A549 (cell line): ENCODE measurements at regions not wholly inside any gene's neighbourhood (a gene's known extent, or its start where the extent isn't known, plus 50 kb on each side); places are given as distances from the start of the nearest gene placed in this dataset.
"Not testable (repeated sequence)": the region's sequence is repeated elsewhere in the genome, so short reads cannot be mapped to it uniquely, and the experiment has no call there.

Experiments used
- ATAC-seq, 2 experiments: fragments of 200-7000 bp in 1 of 2; fragments of >200 bp in 1 of 2; cut with Nextera tagmentation in 1 of 2; cut with Tn5 transposase in 1 of 2; 3 replicates each; pipeline versions ENCODE4 v1.8.0 to v1.9.1; 2018 to 2020; ENCODE audit warnings: mild to moderate bottlenecking in 1 of 2, moderate library complexity in 1 of 2
- CTCF ChIA-PET: fragments of 300-600 bp; sonication (Branson Sonifier 250); formaldehyde crosslinking; extraction: SDS; loops from one replicate; lab custom pipeline; 2021; ENCODE audit warnings: antibody characterized with exemption, inconsistent platforms; lab: Yijun Ruan, JAX
- POLR2A ChIA-PET: fragments of 350-600 bp; formaldehyde crosslinking; extraction: SDS; loops from one replicate; lab custom pipeline; 2021; ENCODE audit warnings: antibody characterized with exemption, inconsistent platforms; lab: Yijun Ruan, JAX
- DNase-seq, 2 experiments: peaks; one replicate each; pipeline versions ENCODE4 v3.0.0 to v3.0.0-alpha.2; 2011 to 2016; ENCODE audit warnings: low read depth in 1 of 2, low spot score in 1 of 2
- FAIRE-seq: peaks from 2 replicates; lab custom pipeline; 2011; peaks lifted over from hg19 to GRCh38; lab: Jason Lieb, UNC
- H3K27ac ChIP-seq, 2 experiments: fragments of >200 bp; sonication (Bioruptor Twin); formaldehyde crosslinking; 3 replicates each; pipeline ENCODE4 v1.5.1; 2016 to 2017
- H3K4me1 ChIP-seq: fragments of >200 bp; sonication (Bioruptor Twin); formaldehyde crosslinking; 3 replicates; pipeline ENCODE4 v1.6.1; 2016
- H3K4me2 ChIP-seq: fragments of >200 bp; sonication (Bioruptor Twin); formaldehyde crosslinking; 3 replicates; pipeline ENCODE4 v1.6.1; 2016
- H3K4me3 ChIP-seq: fragments of >200 bp; sonication (Bioruptor Twin); formaldehyde crosslinking; 3 replicates; pipeline ENCODE4 v1.5.1; 2016
- H3K9me3 ChIP-seq: fragments of >200 bp; sonication (Bioruptor Twin); formaldehyde crosslinking; 3 replicates; pipeline ENCODE4 v1.6.1; 2016
- BCL3 ChIP-seq: fragments of >200 bp; sonication (Bioruptor Twin); formaldehyde crosslinking; IDR thresholded peaks from 3 replicates; pipeline ENCODE4 v1.6.1; 2016
- CBX2 ChIP-seq: fragments of 200-600 bp; sonication (generic); IDR thresholded peaks from 2 replicates; pipeline ENCODE4 v1.6.1; 2016; ENCODE audit warnings: low read depth, mild to moderate bottlenecking, borderline replicate concordance
- CEBPB ChIP-seq, 2 experiments: fragments of >200 bp in 1 of 2; sonication (Bioruptor Twin) in 1 of 2; formaldehyde crosslinking in 1 of 2; IDR thresholded peaks; 2 replicates each; pipeline ENCODE4 v1.6.1; 2012 to 2016
- CHD4 ChIP-seq: fragments of 200-600 bp; sonication (generic); IDR thresholded peaks from 2 replicates; pipeline ENCODE4 v1.6.1; 2016; ENCODE audit warnings: antibody characterized with exemption, mild to moderate bottlenecking, borderline replicate concordance
- ELK1 ChIP-seq: fragments of 150-350 bp; IDR thresholded peaks from 2 replicates; pipeline ENCODE4 v1.6.1; 2014; ENCODE audit warnings: low read depth, mild to moderate bottlenecking, low read length
- FOXS1 ChIP-seq: fragments of 250-450 bp; sonication (Bioruptor Pico); IDR thresholded peaks from 2 replicates; pipeline ENCODE4 v1.5.0; 2020; ENCODE audit warnings: mild to moderate bottlenecking, moderate library complexity
- HOXA7 ChIP-seq: fragments of 250-450 bp; sonication (Bioruptor Pico); IDR thresholded peaks from 2 replicates; pipeline ENCODE4 v1.5.0; 2020; ENCODE audit warnings: mild to moderate bottlenecking, moderate library complexity
- HOXB5 ChIP-seq: fragments of 250-450 bp; sonication (Bioruptor Pico); IDR thresholded peaks from 2 replicates; pipeline ENCODE4 v1.5.0; 2020; ENCODE audit warnings: mild to moderate bottlenecking, moderate library complexity
- JUNB ChIP-seq: fragments of >200 bp; sonication (Bioruptor Twin); formaldehyde crosslinking; IDR thresholded peaks from 2 replicates; pipeline ENCODE4 v1.6.1; 2016
- KDM1A ChIP-seq: fragments of 200-600 bp; sonication (generic); IDR thresholded peaks from 2 replicates; pipeline ENCODE4 v1.6.1; 2016; ENCODE audit warnings: low read depth, mild to moderate bottlenecking
- MAFK ChIP-seq: fragments of 450-650 bp; IDR thresholded peaks from 2 replicates; pipeline ENCODE4 v1.6.1; 2014; ENCODE audit not compliant: partially characterized antibody
- MAZ ChIP-seq: fragments of 150-350 bp; IDR thresholded peaks from 2 replicates; pipeline ENCODE4 v1.6.1; 2014; ENCODE audit warnings: antibody characterized with exemption, low read depth, low read length, borderline replicate concordance
- MYC ChIP-seq: IDR thresholded peaks from 2 replicates; pipeline ENCODE4 v1.6.1; 2012; ENCODE audit warnings: mild to moderate bottlenecking, inconsistent platforms, low read length, improper control_type of control experiment, borderline replicate concordance
- POLR2A ChIP-seq: IDR thresholded peaks from 2 replicates; pipeline ENCODE4 v1.6.1; 2012; ENCODE audit warnings: mild to moderate bottlenecking, low read length
- RAD21 ChIP-seq, 2 experiments: fragments of >200 bp in 1 of 2; sonication (Bioruptor Twin) in 1 of 2; formaldehyde crosslinking in 1 of 2; IDR thresholded peaks in 1 of 2; conservative IDR thresholded peaks in 1 of 2; 2 replicates in 1 of 2; 3 replicates in 1 of 2; pipeline ENCODE4 v1.6.1; 2012 to 2018; ENCODE audit warnings: inconsistent platforms in 1 of 2
- RARB ChIP-seq: fragments of 250-450 bp; sonication (Bioruptor Pico); IDR thresholded peaks from 2 replicates; pipeline ENCODE4 v1.8.0; 2021; ENCODE audit warnings: mild to moderate bottlenecking, moderate library complexity
- RFX5 ChIP-seq: fragments of 450-650 bp; IDR thresholded peaks from 2 replicates; pipeline ENCODE4 v1.7.1; 2014; ENCODE audit warnings: antibody characterized with exemption, mild to moderate bottlenecking, moderate library complexity
- SREBF2 ChIP-seq: fragments of 450-650 bp; IDR thresholded peaks from 2 replicates; pipeline ENCODE4 v1.6.1; 2014; ENCODE audit warnings: mild to moderate bottlenecking, moderate library complexity
- USF2 ChIP-seq: fragments of 450-650 bp; IDR thresholded peaks from 2 replicates; pipeline ENCODE4 v1.6.1; 2014; ENCODE audit warnings: antibody characterized with exemption
- WGBS: methylation state at CpG from one replicate; pipeline ENCODE4 v1.1.6; 2017; ENCODE audit errors: missing lambda C conversion rate; 5-methylcytosine and 5-hydroxymethylcytosine counted together

DNA sequence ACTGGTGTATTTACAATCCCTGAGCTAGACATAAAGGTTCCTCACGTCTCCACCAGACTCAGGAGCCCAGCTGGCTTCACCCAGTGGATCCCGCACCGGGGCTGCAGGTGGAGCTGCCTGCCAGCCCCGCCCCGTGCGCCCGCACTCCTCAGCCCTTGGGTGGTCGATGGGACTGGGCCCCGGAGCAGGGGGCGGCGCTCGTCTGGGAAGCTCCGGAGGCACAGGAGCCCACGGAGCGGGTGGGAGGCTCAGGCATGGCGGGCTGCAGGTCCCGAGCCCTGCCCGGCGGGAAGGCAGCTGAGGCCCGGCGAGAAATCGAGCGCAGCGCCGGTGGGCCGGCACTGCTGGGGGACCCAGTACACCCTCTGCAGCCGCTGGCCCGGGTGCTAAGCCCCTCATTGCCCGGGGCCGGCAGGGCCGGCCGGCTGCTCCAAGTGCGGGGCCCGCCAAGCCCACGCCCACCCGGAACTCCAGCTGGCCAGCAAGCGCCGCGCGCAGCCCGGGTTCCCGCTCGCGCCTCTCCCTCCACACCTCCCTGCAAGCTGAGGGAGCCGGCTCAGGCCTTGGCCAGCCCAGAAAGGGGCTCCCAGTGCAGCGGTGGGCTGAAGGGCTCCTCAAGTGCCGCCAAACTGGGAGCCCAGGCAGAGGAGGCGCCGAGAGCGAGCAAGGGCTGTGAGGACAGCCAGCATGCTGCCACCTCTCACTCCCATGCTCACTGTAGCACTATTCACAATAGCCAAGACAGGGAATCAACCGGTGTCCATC, 79.3 kb upstream of the RGPD4 start:
- H3K4me3 ChIP-seq, CTCF ChIA-PET, FAIRE-seq, ATAC-seq, H3K9me3 ChIP-seq, H3K27ac ChIP-seq, POLR2A ChIA-PET, H3K4me1 ChIP-seq, H3K4me2 ChIP-seq, DNase-seq: not testable (repeated sequence)
- WGBS, result 85% methylated on average over 8 of the region's 51 CpGs

DNA sequence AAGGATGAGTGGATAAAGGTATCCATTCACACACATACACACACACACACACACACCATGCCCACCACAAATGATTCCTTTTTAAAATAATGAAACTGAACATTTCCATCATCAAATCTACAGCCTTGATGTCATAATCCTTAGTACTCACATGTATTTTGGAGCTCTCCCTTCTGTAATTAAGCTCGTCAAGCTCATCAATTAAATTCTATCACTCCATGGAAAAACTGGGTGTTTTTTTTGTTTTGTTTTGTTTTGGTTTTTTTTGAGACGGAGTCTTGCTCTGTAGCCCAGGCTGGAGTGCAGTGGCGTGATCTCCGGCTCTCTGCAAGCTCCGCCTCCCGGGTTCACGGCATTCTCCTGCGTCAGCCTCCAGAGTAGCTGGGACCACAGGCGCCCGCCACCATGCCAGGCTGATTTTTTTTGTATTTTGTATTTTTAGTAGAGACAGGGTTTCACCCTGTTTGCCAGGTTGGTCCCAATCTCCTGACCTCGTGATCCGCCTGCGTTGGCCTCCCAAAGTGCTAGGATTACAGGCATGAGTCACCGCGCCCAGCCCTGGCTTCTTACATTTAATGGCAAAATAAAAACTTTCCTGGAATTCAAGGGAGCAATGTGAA, 78.6 kb upstream of the RGPD4 start:
- POLR2A ChIA-PET, result no interaction called here
- Histone ChIP-seq H3K4me1 (no peaks in the 10 kb centered on the region), H3K4me2 (no peak overlapping the region), H3K27ac (no peak overlapping the region), H3K4me3 (no peak overlapping the region), H3K9me3 (no peaks in the 10 kb centered on the region)
- no peak for FAIRE-seq
- ATAC-seq, result no peak
- 79% methylated on average over 15 of the region's 15 CpGs for WGBS
- TF ChIP-seq MAFK (no peak), BCL3 (no peak), MAZ (no peak), JUNB (no peak), RAD21 (conservative IDR thresholded peaks at IDR 0.05 in 1 of 2, IDR thresholded peaks at IDR 0.05 in 1 of 2) (no peak), ELK1 (no peak), RFX5 (no peak), KDM1A (no peak), HOXA7 (CRISPR knock-in tag) (no peak), HOXB5 (CRISPR knock-in tag) (no peak), CBX2 (no peak), USF2 (no peak), CEBPB (IDR thresholded peaks at IDR 0.05) (no peak), MYC (no peak), FOXS1 (CRISPR knock-in tag) (no peak), RARB (CRISPR knock-in tag) (no peak), SREBF2 (no peak), CHD4 (no peak)
- DNase-seq, result no peak
- CTCF ChIA-PET, result no interaction called here

DNA sequence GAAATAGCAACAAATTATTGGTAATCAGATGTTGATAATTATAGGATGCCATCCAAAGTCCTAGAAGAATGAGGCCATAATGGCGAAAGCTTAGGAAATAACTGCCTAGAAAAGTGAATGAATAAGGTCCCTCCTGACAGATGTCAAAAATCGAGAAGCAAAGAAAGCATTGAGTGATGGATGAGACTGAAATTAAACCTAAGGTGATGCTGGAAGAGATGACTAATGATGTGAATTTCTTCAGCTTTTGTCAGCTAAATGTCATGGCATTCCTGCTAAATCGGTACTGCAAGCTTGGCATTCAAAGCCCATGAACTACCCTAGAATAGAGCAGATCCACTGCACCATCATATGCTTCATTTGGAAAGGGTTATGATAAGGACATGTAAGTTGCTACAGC, 74.8 kb upstream of the RGPD4 start:
- whole genome bisulfite sequencing, result 8% methylated on average over 3 of the region's 3 CpGs
- H3K9me3 ChIP-seq, result no peaks in the 10 kb centered on the region
- H3K4me2 ChIP-seq, result no peak overlapping the region
- ChIA-PET CTCF (no interaction called here), POLR2A (no interaction called here)
- DNase-seq (no peak), ATAC-seq (no peak), FAIRE-seq (no peak)
- no peak for TF ChIP-seq POLR2A
- no peak overlapping the region for H3K27ac ChIP-seq
- no peaks in the 10 kb centered on the region for H3K4me1 ChIP-seq
- H3K4me3 ChIP-seq, result no peak overlapping the region
